MCF 10A (cell line): ENCODE measurements at regions not wholly inside any gene's neighbourhood (a gene's known extent, or its start where the extent isn't known, plus 50 kb on each side); places are given as distances from the start of the nearest gene placed in this dataset.

Source experiments
- BruUV-seq: library from RNA; stranded (reverse); fragments of 400-500 nt; replicated peaks from 2 replicates; lab custom pipeline; 2021; lab: Mats Ljungman, UMichigan
- CTCF ChIA-PET: fragments of 300-600 bp; sonication (Branson Sonifier 250); formaldehyde crosslinking; extraction: SDS; loops from one replicate; lab custom pipeline; 2021; ENCODE audit warnings: antibody characterized with exemption, inconsistent platforms; lab: Yijun Ruan, JAX
- POLR2A ChIA-PET: fragments of 300-600, 350-650 bp; sonication (Branson Sonifier 250); formaldehyde crosslinking; extraction: SDS; loops from one replicate; lab custom pipeline; 2020; ENCODE audit warnings: antibody characterized with exemption, inconsistent platforms; lab: Yijun Ruan, JAX
- DNase-seq: peaks from one replicate; pipeline ENCODE4 v3.0.0-alpha.2; 2018; ENCODE audit not compliant: unreplicated experiment
- H3K27ac Mint-ChIP-seq: one replicate; pipeline ENCODE4 v1.8.0; 2022; ENCODE audit warnings: mild to moderate bottlenecking, low read depth, mixed read lengths; ENCODE audit not compliant: unreplicated experiment
- H3K27me3 Mint-ChIP-seq: one replicate; pipeline ENCODE4 v1.8.0; 2022; ENCODE audit warnings: mixed read lengths; ENCODE audit not compliant: insufficient read depth, unreplicated experiment
- H3K36me3 Mint-ChIP-seq: one replicate; pipeline ENCODE4 v1.8.0; 2022; ENCODE audit warnings: mild to moderate bottlenecking, moderate library complexity, mixed read lengths; ENCODE audit not compliant: insufficient read depth, unreplicated experiment
- H3K4me1 Mint-ChIP-seq: one replicate; pipeline ENCODE4 v1.8.0; 2022; ENCODE audit warnings: mixed read lengths; ENCODE audit not compliant: insufficient read depth, unreplicated experiment
- H3K4me3 Mint-ChIP-seq: one replicate; pipeline ENCODE4 v1.8.0; 2022; ENCODE audit warnings: mild to moderate bottlenecking, moderate library complexity, mixed read lengths; ENCODE audit not compliant: unreplicated experiment
- H3K9me3 Mint-ChIP-seq: one replicate; pipeline ENCODE4 v1.8.0; 2022; ENCODE audit warnings: mixed read lengths; ENCODE audit not compliant: unreplicated experiment
- intact Hi-C: fragments of 100-400 bp; cut with micrococcal nuclease; formaldehyde crosslinking; loops from 2 replicates; pipeline ENCODE4 v1.14.1; 2022
- TF ChIP-seq, protein P1 (sequence below): fragments of 200-600 bp; IDR thresholded peaks from one replicate; pipeline ENCODE4 v1.8.0; 2022; ENCODE audit warnings: antibody characterized with exemption, mild to moderate bottlenecking; ENCODE audit not compliant: unreplicated experiment

DNA sequence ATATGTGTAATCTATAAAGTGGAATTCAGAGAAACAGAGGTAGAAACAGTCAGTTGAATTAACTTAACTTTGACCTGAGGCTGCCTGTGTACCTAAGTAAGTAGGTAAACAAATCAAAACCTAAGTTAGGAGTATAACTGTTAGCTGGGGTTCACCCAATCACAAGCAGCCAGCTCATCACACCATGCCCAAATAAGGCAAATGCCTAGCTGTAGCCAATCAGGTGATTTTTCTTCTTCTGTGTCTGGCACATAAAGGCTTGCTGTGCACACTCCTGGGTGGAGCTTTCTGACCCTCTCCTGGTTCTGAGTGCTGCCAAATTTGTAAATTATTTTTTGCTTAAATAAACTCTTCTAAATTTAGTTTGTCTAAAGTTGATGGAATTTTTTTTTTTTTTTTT lies 54.7 kb upstream of the TRIM39 start:
- intact Hi-C loops: no loop called here
- H3K27me3 Mint-ChIP-seq: no peaks in the 10 kb centered on the region

GRCh38 chr6:30267423-30267822 lies 54.2 kb upstream of the TRIM26 start:
- H3K27ac Mint-ChIP-seq: no peak overlapping the region
- DNase-seq: no peak
- H3K4me3 Mint-ChIP-seq: no peak overlapping the region
- peaks cover 13% of the 10 kb centered on the region for H3K9me3 Mint-ChIP-seq
- BruUV-seq: no TSS peak
- H3K36me3 Mint-ChIP-seq: no peaks in the 10 kb centered on the region
- intact Hi-C loops: no loop called here
- no peaks in the 10 kb centered on the region for H3K27me3 Mint-ChIP-seq
- ChIA-PET POLR2A (interaction anchor here (0.6 kb wide), 1 partner anchor 1507 kb away, joined by 3 read pairs; no protein-coding TSS in a partner anchor), CTCF (interaction anchor here (1.4 kb wide), 1 partner anchor 136 kb away, joined by 3 read pairs; no protein-coding TSS in a partner anchor)
- H3K4me1 Mint-ChIP-seq: peaks cover 14% of the 10 kb centered on the region
- TF ChIP-seq, protein P1, sequence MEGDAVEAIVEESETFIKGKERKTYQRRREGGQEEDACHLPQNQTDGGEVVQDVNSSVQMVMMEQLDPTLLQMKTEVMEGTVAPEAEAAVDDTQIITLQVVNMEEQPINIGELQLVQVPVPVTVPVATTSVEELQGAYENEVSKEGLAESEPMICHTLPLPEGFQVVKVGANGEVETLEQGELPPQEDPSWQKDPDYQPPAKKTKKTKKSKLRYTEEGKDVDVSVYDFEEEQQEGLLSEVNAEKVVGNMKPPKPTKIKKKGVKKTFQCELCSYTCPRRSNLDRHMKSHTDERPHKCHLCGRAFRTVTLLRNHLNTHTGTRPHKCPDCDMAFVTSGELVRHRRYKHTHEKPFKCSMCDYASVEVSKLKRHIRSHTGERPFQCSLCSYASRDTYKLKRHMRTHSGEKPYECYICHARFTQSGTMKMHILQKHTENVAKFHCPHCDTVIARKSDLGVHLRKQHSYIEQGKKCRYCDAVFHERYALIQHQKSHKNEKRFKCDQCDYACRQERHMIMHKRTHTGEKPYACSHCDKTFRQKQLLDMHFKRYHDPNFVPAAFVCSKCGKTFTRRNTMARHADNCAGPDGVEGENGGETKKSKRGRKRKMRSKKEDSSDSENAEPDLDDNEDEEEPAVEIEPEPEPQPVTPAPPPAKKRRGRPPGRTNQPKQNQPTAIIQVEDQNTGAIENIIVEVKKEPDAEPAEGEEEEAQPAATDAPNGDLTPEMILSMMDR: no peak

More for the DNA sequence above, 54.7 kb upstream of the TRIM39 start:
- no peak for DNase-seq
- H3K4me3 Mint-ChIP-seq: no peak overlapping the region
- BruUV-seq: no TSS peak
- H3K36me3 Mint-ChIP-seq: peaks cover 9% of the 10 kb centered on the region
- TF ChIP-seq, protein P1: no peak
- H3K4me1 Mint-ChIP-seq: no peaks in the 10 kb centered on the region
- H3K9me3 Mint-ChIP-seq: peaks cover 13% of the 10 kb centered on the region
- H3K27ac Mint-ChIP-seq: no peak overlapping the region
- ChIA-PET POLR2A (no interaction called here), CTCF (no interaction called here)

GRCh38 chr6:30265594-30265993 lies 52.4 kb upstream of the TRIM26 start:
- no peak for DNase-seq
- CTCF ChIA-PET: interaction anchor here (0.6 kb wide), 1 partner anchor 23 kb away, joined by 3 read pairs; no protein-coding TSS in a partner anchor
- intact Hi-C loops: no loop called here
- Mint-ChIP-seq H3K9me3 (no peaks in the 10 kb centered on the region), H3K4me3 (no peak overlapping the region), H3K4me1 (peaks cover 14% of the 10 kb centered on the region), H3K27ac (no peak overlapping the region), H3K36me3 (no peaks in the 10 kb centered on the region), H3K27me3 (no peaks in the 10 kb centered on the region)
- no TSS peak for BruUV-seq
- TF ChIP-seq, protein P1: no peak
- POLR2A ChIA-PET: no interaction called here

DNA sequence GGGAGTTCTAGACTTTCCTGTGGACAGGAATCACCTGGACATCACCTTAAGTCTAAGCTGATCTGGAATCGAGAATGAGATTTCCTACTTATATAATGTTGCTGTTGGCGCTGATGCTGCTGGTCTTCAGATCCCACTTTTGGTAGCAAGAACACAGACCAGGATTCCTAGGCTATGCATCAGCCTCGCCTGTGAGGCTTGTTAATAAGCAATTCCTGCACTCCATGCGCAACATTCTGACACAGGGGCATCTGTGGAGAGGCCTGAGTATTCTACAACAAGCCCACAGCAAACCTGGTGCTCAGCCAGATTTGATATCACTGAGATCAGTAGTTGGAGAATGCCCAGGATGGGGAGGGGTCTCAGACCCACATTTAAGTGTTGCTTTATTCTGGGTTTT lies 52.0 kb upstream of the TRIM26 start:
- TF ChIP-seq, protein P1: no peak
- intact Hi-C loops: no loop called here
- DNase-seq: no peak
- Mint-ChIP-seq H3K27me3 (no peaks in the 10 kb centered on the region), H3K4me1 (peaks cover 14% of the 10 kb centered on the region), H3K27ac (no peak overlapping the region), H3K9me3 (no peaks in the 10 kb centered on the region), H3K4me3 (no peak overlapping the region), H3K36me3 (no peaks in the 10 kb centered on the region)
- BruUV-seq: no TSS peak
- POLR2A ChIA-PET: no interaction called here
- CTCF ChIA-PET: interaction anchor here (0.6 kb wide), 1 partner anchor 24 kb away, joined by 3 read pairs; no protein-coding TSS in a partner anchor
